Right lung (tissue), 2 donors: ENCODE measurements at regions not wholly inside any gene's neighbourhood (a gene's known extent, or its start where the extent isn't known, plus 50 kb on each side); places are given as distances from the start of the nearest gene placed in this dataset.

Experiments
- DNase-seq, 2 donors: peaks; one replicate each; pipeline ENCODE4 v3.0.0-alpha.2; 2013

DNA sequence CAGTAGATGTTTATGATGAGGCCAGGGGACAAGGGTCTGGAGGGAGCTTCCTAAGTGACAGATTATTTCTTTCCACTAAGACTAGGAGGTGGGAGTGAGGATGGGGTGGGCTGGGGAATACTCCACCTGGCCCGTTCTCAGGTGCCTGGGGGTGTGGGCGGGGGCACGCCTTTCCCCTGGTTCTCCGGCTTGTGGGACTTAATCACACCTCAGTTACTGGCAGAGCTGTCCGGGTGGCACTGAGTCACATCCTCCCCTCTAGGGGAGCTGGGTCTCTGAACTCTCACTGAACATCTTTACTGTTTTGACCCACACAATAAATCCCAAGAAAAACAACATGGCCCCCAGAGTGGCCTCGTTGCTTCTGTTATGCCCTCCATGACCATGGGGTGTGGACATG, 332.8 kb downstream of the MAF start:
- DNase-seq, result no peak

DNA sequence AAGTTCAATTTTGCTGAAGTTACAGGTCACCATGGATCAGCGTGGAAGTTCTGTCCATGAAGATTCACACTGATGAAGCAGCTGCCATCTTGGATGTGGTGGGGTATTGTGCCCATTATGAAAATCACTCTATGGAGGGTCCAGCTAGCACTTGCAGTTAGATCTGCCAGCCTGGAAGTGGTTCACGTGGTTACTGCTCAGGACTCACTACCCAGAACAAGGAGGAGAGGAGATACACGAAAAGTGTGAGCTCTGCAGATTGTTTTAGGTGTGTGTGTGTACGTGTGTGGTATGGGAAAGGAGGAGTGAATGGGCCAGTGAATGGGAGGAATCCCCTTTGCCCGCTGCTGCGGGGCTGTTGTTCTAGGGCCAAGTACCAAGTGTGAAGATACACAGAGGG, 333.4 kb downstream of the MAF start:
- no peak for DNase-seq

DNA sequence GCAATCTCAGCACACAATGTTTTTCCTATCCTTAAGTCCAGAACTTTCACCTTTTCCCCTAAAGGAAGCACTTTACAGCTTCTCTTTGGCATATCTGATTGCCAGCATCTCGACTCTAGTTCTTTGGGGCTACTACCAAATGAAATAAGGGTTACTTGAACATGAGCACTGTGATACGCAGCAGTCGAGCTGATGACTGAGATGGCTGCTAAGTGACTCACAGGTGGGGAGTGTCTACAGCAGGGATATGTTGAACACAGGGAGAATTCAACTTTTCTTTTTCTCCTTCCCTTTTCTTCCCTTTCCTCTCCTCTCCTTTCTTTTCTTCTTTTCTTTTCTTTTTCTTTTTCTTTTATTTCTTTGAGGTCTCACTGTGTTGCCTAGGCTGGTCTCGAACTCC, 334.8 kb downstream of the MAF start:
- no peak for DNase-seq

DNA sequence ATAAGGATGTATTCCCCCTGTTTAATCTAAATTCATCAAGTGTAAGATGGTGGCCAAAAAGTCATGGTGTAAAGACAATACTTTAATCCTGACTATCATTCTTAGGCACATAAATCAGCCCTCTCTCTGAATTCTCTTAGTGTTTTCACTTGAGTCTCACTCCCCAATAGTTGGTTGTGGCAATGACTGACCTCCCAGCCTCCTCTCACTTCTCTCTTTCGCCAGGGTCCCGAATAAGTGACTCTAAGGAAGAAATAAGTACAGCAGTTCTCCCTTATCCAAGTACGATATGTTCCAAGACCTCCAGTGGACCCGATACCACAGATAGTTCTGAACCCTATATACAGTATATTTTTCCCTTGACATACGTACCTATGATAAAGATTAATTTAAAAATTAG, 335.3 kb downstream of the MAF start:
- DNase-seq, result no peak

DNA sequence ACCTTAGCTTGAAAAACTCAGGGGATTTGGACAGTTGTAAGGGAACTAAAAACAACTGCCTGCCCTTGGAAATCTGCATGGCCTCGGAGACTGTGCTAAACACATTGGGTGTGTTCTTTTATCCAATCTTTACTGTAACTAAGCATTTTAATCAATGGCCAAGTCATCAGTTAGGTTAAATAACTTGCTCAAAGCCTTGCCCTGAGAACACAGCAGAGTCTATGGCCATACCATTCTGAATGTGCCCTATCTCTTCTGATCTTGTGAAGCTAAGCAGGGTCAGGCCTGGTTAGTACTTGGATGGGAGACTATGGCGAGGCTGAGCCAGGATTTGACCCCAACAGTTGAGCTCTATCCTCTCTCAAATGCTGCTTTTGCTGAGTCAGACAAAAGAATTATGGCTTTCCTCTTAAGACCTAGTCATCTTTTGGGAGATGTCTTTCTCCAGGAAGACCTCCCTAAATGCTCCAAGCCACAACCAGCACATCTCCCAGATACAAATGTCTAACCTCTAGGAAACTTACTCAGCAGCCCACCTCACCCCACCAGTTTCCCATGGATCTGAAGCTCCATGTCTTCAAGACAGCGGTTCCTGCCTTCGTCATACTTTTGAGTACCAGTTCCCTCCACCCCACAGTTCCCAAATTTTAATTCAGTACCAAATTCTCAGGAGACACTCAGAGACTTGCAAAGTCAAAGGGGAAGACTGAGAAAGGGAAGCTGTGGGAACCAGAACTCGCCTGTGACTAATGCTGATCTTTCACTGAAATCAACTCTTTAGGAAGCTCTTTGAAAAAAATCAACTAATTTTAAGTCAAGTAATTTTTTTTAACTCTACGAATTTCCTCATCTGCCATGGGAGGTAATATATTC, 336.1 kb downstream of the MAF start:
- DNase-seq, result no peak

DNA sequence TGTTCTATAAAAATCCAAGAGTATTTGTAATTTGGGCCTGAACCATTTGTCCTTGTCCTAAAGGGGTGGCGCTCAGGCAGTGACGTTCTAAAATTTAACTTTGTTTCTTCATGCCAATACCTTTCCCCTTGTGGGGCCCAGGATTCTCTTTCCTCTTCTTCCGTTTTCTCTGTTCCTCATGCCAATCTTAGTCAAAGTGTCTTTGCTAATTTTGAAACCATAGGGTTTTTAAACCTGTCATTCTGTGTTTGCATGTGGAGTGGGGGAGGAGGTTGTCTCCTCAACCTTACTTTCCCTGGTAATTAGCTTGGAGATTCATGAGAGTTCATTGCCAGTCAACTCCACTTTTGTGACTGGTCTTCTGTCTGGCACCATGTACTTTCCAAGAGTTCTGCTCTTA, 337.1 kb downstream of the MAF start:
- DNase-seq, result no peak
